Peyer's patch (tissue), 4 donors: ENCODE measurements at regions not wholly inside any gene's neighbourhood (a gene's known extent, or its start where the extent isn't known, plus 50 kb on each side); places are given as distances from the start of the nearest gene placed in this dataset.

Experiments used
- DNase-seq, 3 donors: peaks; one replicate each; pipeline ENCODE4 v3.0.0-alpha.2; 2017 to 2019
- H3K27ac ChIP-seq, 4 donors: fragments of 200-600 bp; sonication (generic); one replicate each; pipeline ENCODE4 v1.5.1; 2016 to 2019
- H3K27me3 ChIP-seq, 2 donors: fragments of 200-600 bp; sonication (generic); one replicate each; pipeline ENCODE4 v1.5.1; 2019
- H3K36me3 ChIP-seq, 3 donors: fragments of 200-600 bp; sonication (generic); one replicate each; pipeline ENCODE4 v1.5.1; 2016 to 2019
- H3K4me1 ChIP-seq, 4 donors: fragments of 200-600 bp; sonication (generic); one replicate each; pipeline ENCODE4 v1.5.1; 2016 to 2019
- H3K4me3 ChIP-seq, 4 donors: fragments of 200-600 bp; sonication (generic); 1 replicate in 3 of 4; 2 replicates in 1 of 4; pipeline ENCODE4 v1.5.1; 2016 to 2019; ENCODE audit warnings: mild to moderate bottlenecking in 1 of 4
- H3K9me3 ChIP-seq, 4 donors: fragments of 200-600 bp; sonication (generic); one replicate each; pipeline ENCODE4 v1.5.1; 2016 to 2019; ENCODE audit warnings: mild to moderate bottlenecking in 1 of 4
- POLR2A ChIP-seq, 2 donors: fragments of 450-650 bp; IDR thresholded peaks; one replicate each; pipeline ENCODE4 v1.5.1; 2017; ENCODE audit warnings: antibody characterized with exemption in 2 of 2, mild to moderate bottlenecking in 2 of 2, moderate library complexity in 2 of 2
- TF ChIP-seq, protein P1 (sequence below), 6 experiments: fragments of 450-650 bp in 4 of 6; fragments of 200-600 bp in 2 of 6; sonication (generic) in 1 of 6; IDR thresholded peaks; one replicate each; pipeline ENCODE4 v1.5.1; 2017 to 2019; ENCODE audit warnings: antibody characterized with exemption in 6 of 6, mild to moderate bottlenecking in 3 of 6, moderate library complexity in 1 of 6

DNA sequence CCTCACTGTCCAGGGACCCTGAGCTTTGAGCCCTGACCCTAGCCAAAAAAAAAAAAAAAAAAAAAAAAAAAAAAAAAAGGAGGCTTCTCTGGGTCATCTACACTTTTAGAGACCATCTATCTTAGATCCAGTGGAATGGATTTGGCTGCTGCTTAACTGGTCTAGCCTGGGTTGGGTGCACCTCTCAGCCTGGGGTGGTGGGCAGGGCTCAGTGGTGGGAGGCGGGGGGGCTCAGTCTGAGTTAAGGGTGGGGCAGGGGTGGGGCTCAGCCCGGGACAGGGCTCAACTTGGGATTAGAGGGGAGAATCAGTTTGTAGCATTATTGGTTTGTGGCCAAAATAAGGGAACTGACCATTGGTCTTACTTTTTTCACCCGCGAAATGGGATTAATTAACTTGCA lies 139.2 kb downstream of the TPRA1 start:
- no peak overlapping the region for H3K4me3 ChIP-seq
- no peak for TF ChIP-seq POLR2A (IDR thresholded peaks at IDR 0.05)
- TF ChIP-seq, protein P1, sequence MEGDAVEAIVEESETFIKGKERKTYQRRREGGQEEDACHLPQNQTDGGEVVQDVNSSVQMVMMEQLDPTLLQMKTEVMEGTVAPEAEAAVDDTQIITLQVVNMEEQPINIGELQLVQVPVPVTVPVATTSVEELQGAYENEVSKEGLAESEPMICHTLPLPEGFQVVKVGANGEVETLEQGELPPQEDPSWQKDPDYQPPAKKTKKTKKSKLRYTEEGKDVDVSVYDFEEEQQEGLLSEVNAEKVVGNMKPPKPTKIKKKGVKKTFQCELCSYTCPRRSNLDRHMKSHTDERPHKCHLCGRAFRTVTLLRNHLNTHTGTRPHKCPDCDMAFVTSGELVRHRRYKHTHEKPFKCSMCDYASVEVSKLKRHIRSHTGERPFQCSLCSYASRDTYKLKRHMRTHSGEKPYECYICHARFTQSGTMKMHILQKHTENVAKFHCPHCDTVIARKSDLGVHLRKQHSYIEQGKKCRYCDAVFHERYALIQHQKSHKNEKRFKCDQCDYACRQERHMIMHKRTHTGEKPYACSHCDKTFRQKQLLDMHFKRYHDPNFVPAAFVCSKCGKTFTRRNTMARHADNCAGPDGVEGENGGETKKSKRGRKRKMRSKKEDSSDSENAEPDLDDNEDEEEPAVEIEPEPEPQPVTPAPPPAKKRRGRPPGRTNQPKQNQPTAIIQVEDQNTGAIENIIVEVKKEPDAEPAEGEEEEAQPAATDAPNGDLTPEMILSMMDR (IDR thresholded peaks at IDR 0.05): no peak
- no peaks in the 10 kb centered on the region for H3K9me3 ChIP-seq
- H3K4me1 ChIP-seq: peaks cover 0 to 13% (median 5%) of the 10 kb centered on the region in 4 donors
- no peak overlapping the region for H3K27ac ChIP-seq
- DNase-seq: peak in 2 of 3 donors; percentile 4 to 5
- peaks cover 0 to 5% of the 10 kb centered on the region in 2 donors for H3K27me3 ChIP-seq
- H3K36me3 ChIP-seq: no peaks in the 10 kb centered on the region

DNA sequence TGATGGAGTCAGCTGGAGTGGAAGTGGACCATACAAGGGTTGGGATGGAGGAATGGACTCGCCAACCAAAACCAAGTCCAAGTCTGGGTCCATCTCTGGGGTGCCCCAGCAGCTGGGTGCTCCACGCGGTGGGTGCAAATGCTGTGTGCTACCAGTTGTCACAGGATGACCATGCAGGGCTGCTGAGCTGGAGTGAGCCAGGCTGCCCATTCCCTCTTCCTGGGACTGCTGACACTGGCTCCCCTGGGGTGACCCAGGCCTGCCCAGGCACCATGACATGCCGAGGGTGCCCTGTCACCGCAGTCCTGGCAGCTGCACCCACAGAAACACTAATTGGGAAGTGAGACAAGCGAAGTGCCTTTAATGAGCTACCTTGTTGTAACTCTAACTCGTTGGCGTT lies 140.2 kb downstream of the TPRA1 start:
- DNase-seq: peak in 2 of 3 donors; percentile 15 to 18
- H3K4me3 ChIP-seq: no peak overlapping the region
- peaks cover 0 to 2% of the 10 kb centered on the region in 2 donors for H3K27me3 ChIP-seq
- no peaks in the 10 kb centered on the region for H3K9me3 ChIP-seq
- peaks cover 0 to 3% (median 0%) of the 10 kb centered on the region in 4 donors for H3K4me1 ChIP-seq
- H3K27ac ChIP-seq: no peak overlapping the region
- TF ChIP-seq, protein P1 (IDR thresholded peaks at IDR 0.05): no peak
- TF ChIP-seq POLR2A (IDR thresholded peaks at IDR 0.05): no peak
- H3K36me3 ChIP-seq: no peaks in the 10 kb centered on the region

DNA sequence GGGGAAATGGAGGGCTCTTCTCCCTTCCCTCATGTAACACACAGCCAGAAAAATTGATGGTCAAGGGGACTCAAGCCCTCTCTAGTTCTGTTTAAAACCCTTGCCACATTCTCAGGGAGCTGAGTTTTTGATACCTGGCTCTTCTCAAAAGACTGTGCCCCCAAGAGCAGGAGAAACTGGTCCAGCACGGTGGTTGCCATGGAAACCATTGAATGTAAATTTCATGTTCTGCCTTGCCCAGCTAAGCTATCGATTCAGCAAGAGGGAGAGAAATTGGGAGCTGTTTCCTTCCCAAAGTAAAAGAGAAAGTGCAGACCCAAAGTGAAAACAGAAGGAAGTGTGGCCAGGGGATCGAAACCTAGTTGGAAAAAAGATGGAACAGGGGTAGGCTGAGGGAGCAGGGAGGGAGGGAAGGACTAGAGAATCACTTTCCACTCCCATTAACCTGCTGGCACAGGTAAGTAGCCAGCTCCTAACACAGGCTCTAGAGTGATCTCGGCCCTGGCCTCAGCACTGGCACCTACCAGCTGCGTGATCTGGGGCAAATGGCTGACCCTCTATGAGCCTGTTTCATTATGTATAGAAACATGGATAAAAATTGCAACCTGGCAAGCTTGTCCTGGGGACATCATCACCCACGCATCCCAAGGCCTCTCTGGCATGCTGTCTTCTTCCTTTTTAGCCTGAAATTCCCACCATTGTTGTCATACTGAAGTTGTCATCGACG lies 140.9 kb downstream of the TPRA1 start:
- DNase-seq: peak in 2 of 3 donors; percentile 4 to 8
- Histone ChIP-seq H3K4me1 (no peaks in the 10 kb centered on the region), H3K36me3 (no peaks in the 10 kb centered on the region), H3K27ac (no peak overlapping the region), H3K27me3 (no peaks in the 10 kb centered on the region), H3K4me3 (no peak overlapping the region), H3K9me3 (no peaks in the 10 kb centered on the region)
- TF ChIP-seq, protein P1 (IDR thresholded peaks at IDR 0.05): no peak
- no peak for TF ChIP-seq POLR2A (IDR thresholded peaks at IDR 0.05)

DNA sequence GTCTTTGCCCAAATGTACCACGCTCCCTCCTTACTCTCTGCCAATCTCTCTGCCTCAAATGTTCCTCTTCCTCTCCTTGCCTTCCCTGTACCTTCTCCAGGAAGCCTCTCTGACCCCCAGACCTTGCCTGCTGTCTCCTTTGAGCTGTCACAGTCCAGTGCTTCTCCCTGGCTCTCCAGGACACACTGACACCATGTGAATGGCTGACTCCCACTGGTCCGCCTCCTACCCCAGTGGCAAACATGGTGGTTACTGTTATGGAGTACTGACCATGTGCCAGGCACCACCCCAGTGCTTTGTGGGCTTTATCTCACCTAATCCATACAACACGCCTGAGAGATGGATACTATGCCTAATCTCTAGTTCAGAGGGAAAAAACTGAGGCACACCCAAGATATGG lies 141.9 kb downstream of the TPRA1 start:
- DNase-seq: peak in 2 of 3 donors; percentile 8 to 13
- Histone ChIP-seq H3K27ac (no peak overlapping the region), H3K36me3 (no peaks in the 10 kb centered on the region), H3K27me3 (no peaks in the 10 kb centered on the region), H3K4me3 (no peak overlapping the region), H3K9me3 (no peaks in the 10 kb centered on the region), H3K4me1 (no peaks in the 10 kb centered on the region)
- TF ChIP-seq POLR2A (IDR thresholded peaks at IDR 0.05): no peak
- TF ChIP-seq, protein P1 (IDR thresholded peaks at IDR 0.05): no peak

DNA sequence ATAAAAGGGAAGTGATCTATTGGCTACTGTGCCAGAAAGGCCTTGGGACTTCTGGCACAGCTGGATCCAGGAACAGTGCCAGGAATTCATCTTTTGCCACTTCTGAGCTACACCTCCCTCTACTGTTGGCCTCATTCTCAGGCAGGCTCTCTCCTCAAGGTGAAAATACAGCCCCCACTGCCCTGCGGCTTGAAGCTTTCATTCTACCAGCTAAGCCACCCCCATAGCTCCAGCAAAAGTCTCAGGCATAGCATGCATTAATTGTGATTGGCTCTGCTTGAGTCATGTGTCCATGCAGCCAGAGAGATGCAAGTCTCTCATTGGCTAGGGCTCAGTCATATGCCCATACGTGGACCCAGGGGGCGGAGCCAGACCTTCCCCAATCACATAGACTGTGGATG lies 142.4 kb downstream of the TPRA1 start:
- Histone ChIP-seq H3K36me3 (no peaks in the 10 kb centered on the region), H3K9me3 (no peaks in the 10 kb centered on the region), H3K4me3 (no peak overlapping the region), H3K27me3 (no peaks in the 10 kb centered on the region), H3K27ac (no peak overlapping the region), H3K4me1 (no peaks in the 10 kb centered on the region)
- DNase-seq: peak in 2 of 3 donors; percentile 22 to 28
- no peak for TF ChIP-seq POLR2A (IDR thresholded peaks at IDR 0.05)
- TF ChIP-seq, protein P1 (IDR thresholded peaks at IDR 0.05): no peak
